WTC11 (cell line): ENCODE measurements at regions not wholly inside any gene's neighbourhood (a gene's known extent, or its start where the extent isn't known, plus 50 kb on each side); places are given as distances from the start of the nearest gene placed in this dataset.

Source experiments
- CREB1 ChIP-seq: sonication (generic); formaldehyde crosslinking; IDR thresholded peaks from 2 replicates; pipeline ENCODE4 v1.8.0; 2023; ENCODE audit warnings: mild to moderate bottlenecking, missing genetic modification reagents
- FOXJ3 ChIP-seq: sonication (generic); formaldehyde crosslinking; IDR thresholded peaks from 2 replicates; pipeline ENCODE4 v1.9.0; 2021; ENCODE audit warnings: missing genetic modification reagents, mild to moderate bottlenecking, borderline replicate concordance
- FOXP1 ChIP-seq: sonication (generic); formaldehyde crosslinking; IDR thresholded peaks from 2 replicates; pipeline ENCODE4 v1.8.0; 2022; ENCODE audit warnings: missing genetic modification reagents, mild to moderate bottlenecking, moderate library complexity, borderline replicate concordance
- MXD4 ChIP-seq: fragments of 250-450 bp; sonication (Bioruptor Pico); IDR thresholded peaks from 2 replicates; pipeline ENCODE4 v1.8.0; 2021; ENCODE audit warnings: mild to moderate bottlenecking, moderate library complexity, borderline replicate concordance
- RORB ChIP-seq: fragments of 250-450 bp; sonication (Bioruptor Pico); IDR thresholded peaks from 2 replicates; pipeline ENCODE4 v1.9.0; 2021; ENCODE audit warnings: mild to moderate bottlenecking
- TCF7 ChIP-seq: sonication (generic); formaldehyde crosslinking; IDR thresholded peaks from 2 replicates; pipeline ENCODE4 v1.8.0; 2022; ENCODE audit warnings: mild to moderate bottlenecking, low read depth, missing genetic modification reagents, moderate library complexity
- TF ChIP-seq, protein P1 (sequence below): fragments of 200-600 bp; IDR thresholded peaks from 2 replicates; pipeline ENCODE4 v1.8.0; 2022; ENCODE audit warnings: antibody characterized with exemption
- TF ChIP-seq, protein P2 (sequence below): sonication (generic); formaldehyde crosslinking; IDR thresholded peaks from 2 replicates; pipeline ENCODE4 v1.8.1; 2023; ENCODE audit warnings: mild to moderate bottlenecking, missing genetic modification reagents
- TF ChIP-seq, protein P3 (sequence below): sonication (generic); formaldehyde crosslinking; IDR thresholded peaks from 2 replicates; pipeline ENCODE4 v1.8.1; 2022; ENCODE audit warnings: low read depth, mild to moderate bottlenecking, moderate library complexity, missing genetic modification reagents, borderline replicate concordance

DNA sequence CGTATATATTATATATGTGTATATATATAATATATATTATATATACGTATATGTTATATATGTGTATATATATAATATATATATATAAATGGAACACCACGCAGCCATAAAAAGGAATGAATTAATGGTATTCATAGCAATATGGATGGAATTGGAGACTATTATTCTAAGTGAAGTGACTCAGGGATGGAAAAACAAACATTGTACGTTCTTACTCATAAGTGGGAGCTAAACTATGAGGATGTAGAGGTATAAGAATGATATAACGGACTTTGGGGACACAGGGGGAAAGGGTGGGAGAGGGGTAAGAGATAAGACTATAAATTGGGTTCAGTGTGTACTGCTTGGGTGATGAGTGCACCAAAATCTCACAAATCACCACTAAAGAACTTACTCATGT is 1388.9 kb downstream of the C4orf33 start:
- TF ChIP-seq CREB1 (CRISPR knock-in tag) (no peak), FOXJ3 (CRISPR knock-in tag) (no peak), TCF7 (no peak), RORB (CRISPR knock-in tag) (no peak), FOXP1 (CRISPR knock-in tag) (no peak), MXD4 (CRISPR knock-in tag) (no peak)
- TF ChIP-seq, protein P1, sequence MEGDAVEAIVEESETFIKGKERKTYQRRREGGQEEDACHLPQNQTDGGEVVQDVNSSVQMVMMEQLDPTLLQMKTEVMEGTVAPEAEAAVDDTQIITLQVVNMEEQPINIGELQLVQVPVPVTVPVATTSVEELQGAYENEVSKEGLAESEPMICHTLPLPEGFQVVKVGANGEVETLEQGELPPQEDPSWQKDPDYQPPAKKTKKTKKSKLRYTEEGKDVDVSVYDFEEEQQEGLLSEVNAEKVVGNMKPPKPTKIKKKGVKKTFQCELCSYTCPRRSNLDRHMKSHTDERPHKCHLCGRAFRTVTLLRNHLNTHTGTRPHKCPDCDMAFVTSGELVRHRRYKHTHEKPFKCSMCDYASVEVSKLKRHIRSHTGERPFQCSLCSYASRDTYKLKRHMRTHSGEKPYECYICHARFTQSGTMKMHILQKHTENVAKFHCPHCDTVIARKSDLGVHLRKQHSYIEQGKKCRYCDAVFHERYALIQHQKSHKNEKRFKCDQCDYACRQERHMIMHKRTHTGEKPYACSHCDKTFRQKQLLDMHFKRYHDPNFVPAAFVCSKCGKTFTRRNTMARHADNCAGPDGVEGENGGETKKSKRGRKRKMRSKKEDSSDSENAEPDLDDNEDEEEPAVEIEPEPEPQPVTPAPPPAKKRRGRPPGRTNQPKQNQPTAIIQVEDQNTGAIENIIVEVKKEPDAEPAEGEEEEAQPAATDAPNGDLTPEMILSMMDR: no peak
- TF ChIP-seq, protein P2, sequence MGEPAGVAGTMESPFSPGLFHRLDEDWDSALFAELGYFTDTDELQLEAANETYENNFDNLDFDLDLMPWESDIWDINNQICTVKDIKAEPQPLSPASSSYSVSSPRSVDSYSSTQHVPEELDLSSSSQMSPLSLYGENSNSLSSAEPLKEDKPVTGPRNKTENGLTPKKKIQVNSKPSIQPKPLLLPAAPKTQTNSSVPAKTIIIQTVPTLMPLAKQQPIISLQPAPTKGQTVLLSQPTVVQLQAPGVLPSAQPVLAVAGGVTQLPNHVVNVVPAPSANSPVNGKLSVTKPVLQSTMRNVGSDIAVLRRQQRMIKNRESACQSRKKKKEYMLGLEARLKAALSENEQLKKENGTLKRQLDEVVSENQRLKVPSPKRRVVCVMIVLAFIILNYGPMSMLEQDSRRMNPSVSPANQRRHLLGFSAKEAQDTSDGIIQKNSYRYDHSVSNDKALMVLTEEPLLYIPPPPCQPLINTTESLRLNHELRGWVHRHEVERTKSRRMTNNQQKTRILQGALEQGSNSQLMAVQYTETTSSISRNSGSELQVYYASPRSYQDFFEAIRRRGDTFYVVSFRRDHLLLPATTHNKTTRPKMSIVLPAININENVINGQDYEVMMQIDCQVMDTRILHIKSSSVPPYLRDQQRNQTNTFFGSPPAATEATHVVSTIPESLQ (CRISPR knock-in tag): no peak
- TF ChIP-seq, protein P3, sequence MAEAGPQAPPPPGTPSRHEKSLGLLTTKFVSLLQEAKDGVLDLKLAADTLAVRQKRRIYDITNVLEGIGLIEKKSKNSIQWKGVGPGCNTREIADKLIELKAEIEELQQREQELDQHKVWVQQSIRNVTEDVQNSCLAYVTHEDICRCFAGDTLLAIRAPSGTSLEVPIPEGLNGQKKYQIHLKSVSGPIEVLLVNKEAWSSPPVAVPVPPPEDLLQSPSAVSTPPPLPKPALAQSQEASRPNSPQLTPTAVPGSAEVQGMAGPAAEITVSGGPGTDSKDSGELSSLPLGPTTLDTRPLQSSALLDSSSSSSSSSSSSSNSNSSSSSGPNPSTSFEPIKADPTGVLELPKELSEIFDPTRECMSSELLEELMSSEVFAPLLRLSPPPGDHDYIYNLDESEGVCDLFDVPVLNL: no peak
